K562 (cell line): ENCODE measurements at regions not wholly inside any gene's neighbourhood (a gene's known extent, or its start where the extent isn't known, plus 50 kb on each side); places are given as distances from the start of the nearest gene placed in this dataset.

Experiments used
- ATAC-seq: fragments of 200-7000 bp; cut with Tn5 transposase; 3 replicates; pipeline ENCODE4 v1.9.1; 2020; ENCODE audit warnings: moderate library complexity
- BruUV-seq: library from RNA; stranded (reverse); fragments of 400-500 nt; replicated peaks from 2 replicates; lab custom pipeline; 2021; lab: Mats Ljungman, UMichigan
- CTCF ChIA-PET: fragments of 300-600 bp; formaldehyde crosslinking; extraction: SDS; loops from one replicate; lab custom pipeline; 2021; ENCODE audit warnings: low intra/inter-chr PET ratio; lab: Yijun Ruan, JAX
- POLR2A ChIA-PET: fragments of 300-600, 350-650 bp; sonication (Branson Sonifier 250); formaldehyde crosslinking; extraction: SDS; loops from one replicate; lab custom pipeline; 2021; ENCODE audit warnings: antibody characterized with exemption, inconsistent platforms; lab: Yijun Ruan, JAX
- DNase-seq, 4 experiments: peaks; one replicate each; pipeline versions ENCODE4 v3.0.0 to v3.0.0-alpha.2; 2011 to 2018; ENCODE audit warnings: low spot score in 3 of 4, mixed read lengths in 3 of 4; ENCODE audit errors: extremely low read depth in 1 of 4
- FAIRE-seq: peaks from 2 replicates; lab custom pipeline; 2011; peaks lifted over from hg19 to GRCh38; lab: Jason Lieb, UNC
- H2AFZ ChIP-seq: 2 replicates; pipeline ENCODE4 v1.6.0; 2011; ENCODE audit warnings: low read depth, low read length, control low read depth, inconsistent platforms
- H3K27ac ChIP-seq: fragments of 200-600 bp; 3 replicates; pipeline ENCODE4 v1.8.0; 2011; ENCODE audit warnings: low read depth, mild to moderate bottlenecking, control low read depth, inconsistent platforms, low read length, moderate library complexity, mixed read lengths; ENCODE audit errors: extremely low read depth
- H3K27me3 ChIP-seq, 2 experiments: fragments of 300-600 bp in 1 of 2; 2 replicates in 1 of 2; 3 replicates in 1 of 2; pipeline versions ENCODE4 v1.6.0 to v1.8.0; 2011; ENCODE audit warnings: inconsistent platforms in 2 of 2, low read length in 2 of 2, mild to moderate bottlenecking in 1 of 2, mixed read lengths in 1 of 2, moderate library complexity in 1 of 2; ENCODE audit not compliant: control insufficient read depth in 2 of 2, insufficient read depth in 2 of 2
- H3K36me3 ChIP-seq: fragments of 300-600 bp; 3 replicates; pipeline ENCODE4 v1.8.0; 2011; ENCODE audit warnings: mild to moderate bottlenecking, low read length, inconsistent platforms; ENCODE audit not compliant: control insufficient read depth, insufficient read depth
- H3K4me1 ChIP-seq, 2 experiments: fragments of 200-600 bp in 1 of 2; replicated peaks in 1 of 2; 2 replicates in 1 of 2; 3 replicates in 1 of 2; pipeline versions ENCODE4 v1.5.1 to v1.8.0; 2011; ENCODE audit warnings: inconsistent platforms in 2 of 2, low read length in 2 of 2, mild to moderate bottlenecking in 1 of 2, mixed read lengths in 1 of 2, moderate library complexity in 1 of 2; ENCODE audit not compliant: control insufficient read depth in 2 of 2, insufficient read depth in 2 of 2
- H3K4me2 ChIP-seq: 2 replicates; pipeline ENCODE4 v1.6.1; 2011; ENCODE audit warnings: low read length, control low read depth, inconsistent platforms, mixed read lengths; ENCODE audit not compliant: insufficient read depth
- H3K4me3 ChIP-seq: fragments of 200-600 bp; sonication (generic), shearing (Covaris generic); 2 replicates; pipeline ENCODE4 v1.5.1; 2016; ENCODE audit warnings: control low read depth, inconsistent platforms
- H3K79me2 ChIP-seq: fragments of 200-600 bp; 3 replicates; pipeline ENCODE4 v1.8.0; 2011; ENCODE audit warnings: low read length, inconsistent platforms; ENCODE audit not compliant: control insufficient read depth, insufficient read depth
- H3K9ac ChIP-seq, 2 experiments: 2 replicates each; pipeline versions ENCODE4 v1.6.0 to v1.6.1; 2011; ENCODE audit warnings: low read depth in 2 of 2, low read length in 2 of 2, control low read depth in 1 of 2, inconsistent platforms in 1 of 2, mild to moderate bottlenecking in 1 of 2, mixed read lengths in 1 of 2; ENCODE audit not compliant: insufficient read depth in 1 of 2
- H3K9me1 ChIP-seq: one replicate; pipeline ENCODE4 v1.6.0; 2011; ENCODE audit warnings: inconsistent platforms, mild to moderate bottlenecking, low read length, moderate library complexity; ENCODE audit not compliant: control insufficient read depth, insufficient read depth
- H3K9me3 ChIP-seq: replicated peaks from 2 replicates; pipeline ENCODE4 v1.5.1; 2011; ENCODE audit warnings: low read depth, low read length, inconsistent platforms; ENCODE audit not compliant: control insufficient read depth, insufficient read depth
- H4K20me1 ChIP-seq: replicated peaks from 2 replicates; pipeline ENCODE4 v1.6.1; 2011; ENCODE audit warnings: low read length, inconsistent platforms, mixed read lengths; ENCODE audit not compliant: control insufficient read depth, insufficient read depth
- ADNP ChIP-seq: fragments of 200-800 bp; sonication (Bioruptor generic); IDR thresholded peaks from 2 replicates; pipeline ENCODE4 v1.6.1; 2016; ENCODE audit warnings: missing genetic modification characterization, missing compliant biosample characterization
- BCOR ChIP-seq: fragments of 450-650 bp; IDR thresholded peaks from 2 replicates; pipeline ENCODE4 v1.6.1; 2016
- CHCHD3 ChIP-seq: fragments of 250-450 bp; sonication (Bioruptor Pico); IDR thresholded peaks from 2 replicates; pipeline ENCODE4 v2.1.2; 2022; ENCODE audit warnings: mild to moderate bottlenecking
- CHD4 ChIP-seq: fragments of 200-600 bp; sonication (generic); IDR thresholded peaks from 3 replicates; pipeline ENCODE4 v1.6.1; 2012; ENCODE audit warnings: low read depth, mild to moderate bottlenecking, mixed read lengths, low read length, inconsistent platforms; ENCODE audit not compliant: insufficient read depth, insufficient replicate concordance, poor library complexity, severe bottlenecking
- FOXK1 ChIP-seq: sonication (generic); formaldehyde crosslinking; IDR thresholded peaks from 2 replicates; pipeline ENCODE4 v1.8.0; 2022; ENCODE audit warnings: missing genetic modification reagents, mild to moderate bottlenecking, borderline replicate concordance
- KDM1A ChIP-seq, 2 experiments: fragments of 450-650 bp; IDR thresholded peaks; 2 replicates each; pipeline ENCODE4 v1.6.1; 2016; ENCODE audit warnings: mild to moderate bottlenecking in 2 of 2
- NELFE ChIP-seq: IDR thresholded peaks from 2 replicates; pipeline ENCODE4 v1.6.1; 2011; ENCODE audit warnings: mild to moderate bottlenecking; ENCODE audit not compliant: insufficient read depth, insufficient read length
- RBM25 ChIP-seq: fragments of 200-400 bp; formaldehyde crosslinking; IDR thresholded peaks from 2 replicates; pipeline ENCODE4 v1.6.1; 2018; ENCODE audit warnings: low read length, low read depth, moderate library complexity; ENCODE audit not compliant: severe bottlenecking
- RCOR1 ChIP-seq, 2 experiments: IDR thresholded peaks; 2 replicates each; pipeline ENCODE4 v1.6.1; 2012; ENCODE audit warnings: low read depth in 2 of 2, low read length in 2 of 2, borderline replicate concordance in 1 of 2, improper control_type of control experiment in 1 of 2
- SMARCA4 ChIP-seq: fragments of 450-650 bp; IDR thresholded peaks from 2 replicates; pipeline ENCODE4 v1.6.1; 2016
- SNIP1 ChIP-seq: fragments of 450-650 bp; IDR thresholded peaks from 2 replicates; pipeline ENCODE4 v1.7.1; 2017; ENCODE audit warnings: low read depth, mild to moderate bottlenecking
- SRSF9 ChIP-seq: fragments of 200-400 bp; formaldehyde crosslinking; IDR thresholded peaks from 2 replicates; pipeline ENCODE4 v1.6.1; 2017; ENCODE audit warnings: low read depth, low read length, borderline replicate concordance
- ZC3H4 ChIP-seq: sonication (generic); formaldehyde crosslinking; IDR thresholded peaks from 2 replicates; pipeline ENCODE4 v1.9.0; 2021; ENCODE audit warnings: missing genetic modification reagents, borderline replicate concordance
- ZFP36 ChIP-seq: fragments of 150-350 bp; IDR thresholded peaks from 2 replicates; pipeline ENCODE4 v1.6.1; 2018; ENCODE audit warnings: low read length, low read depth; ENCODE audit not compliant: partially characterized antibody
- ZNF133 ChIP-seq: fragments of 250-450 bp; sonication (Bioruptor Pico); IDR thresholded peaks from 2 replicates; pipeline ENCODE4 v1.4.0; 2020; ENCODE audit warnings: mild to moderate bottlenecking
- ZNF444 ChIP-seq: fragments of 250-450 bp; sonication (Bioruptor Pico); IDR thresholded peaks from 2 replicates; pipeline ENCODE4 v1.4.0; 2020; ENCODE audit warnings: mild to moderate bottlenecking, moderate library complexity
- WGBS: fragments of 100-300 bp; shearing (Covaris generic); methylation state at CpG from one replicate; pipeline ENCODE4 v1.1.6; 2016; ENCODE audit warnings: low coverage, mixed read lengths; ENCODE audit not compliant: insufficient coverage; ENCODE audit errors: missing lambda C conversion rate; 5-methylcytosine and 5-hydroxymethylcytosine counted together
- in situ Hi-C: fragments of 300-500 bp; cut with MboI; formaldehyde crosslinking; loops from 4 replicates; pipeline ENCODE4 v1.15.0; 2018; ENCODE audit warnings: inconsistent platforms, mixed read lengths
- intact Hi-C: fragments of 100-400 bp; cut with micrococcal nuclease; formaldehyde crosslinking; loops from 2 replicates; pipeline ENCODE4 v1.14.2; 2022
- TF ChIP-seq, protein P1 (sequence below): fragments of 450-650 bp; IDR thresholded peaks from 2 replicates; pipeline ENCODE4 v1.6.1; 2017; ENCODE audit warnings: antibody characterized with exemption

- TF ChIP-seq RCOR1 (IDR thresholded peaks at IDR 0.05; ENCODE audit: borderline replicate concordance in 1 of 2, low read depth in 2 of 2, low read length in 2 of 2), result peak in 1 of 2 experiments; percentile 35; a peak in 1 of 4 replicates
- TF ChIP-seq, protein P1, sequence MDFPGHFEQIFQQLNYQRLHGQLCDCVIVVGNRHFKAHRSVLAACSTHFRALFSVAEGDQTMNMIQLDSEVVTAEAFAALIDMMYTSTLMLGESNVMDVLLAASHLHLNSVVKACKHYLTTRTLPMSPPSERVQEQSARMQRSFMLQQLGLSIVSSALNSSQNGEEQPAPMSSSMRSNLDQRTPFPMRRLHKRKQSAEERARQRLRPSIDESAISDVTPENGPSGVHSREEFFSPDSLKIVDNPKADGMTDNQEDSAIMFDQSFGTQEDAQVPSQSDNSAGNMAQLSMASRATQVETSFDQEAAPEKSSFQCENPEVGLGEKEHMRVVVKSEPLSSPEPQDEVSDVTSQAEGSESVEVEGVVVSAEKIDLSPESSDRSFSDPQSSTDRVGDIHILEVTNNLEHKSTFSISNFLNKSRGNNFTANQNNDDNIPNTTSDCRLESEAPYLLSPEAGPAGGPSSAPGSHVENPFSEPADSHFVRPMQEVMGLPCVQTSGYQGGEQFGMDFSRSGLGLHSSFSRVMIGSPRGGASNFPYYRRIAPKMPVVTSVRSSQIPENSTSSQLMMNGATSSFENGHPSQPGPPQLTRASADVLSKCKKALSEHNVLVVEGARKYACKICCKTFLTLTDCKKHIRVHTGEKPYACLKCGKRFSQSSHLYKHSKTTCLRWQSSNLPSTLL, result no peak
- no peak for TF ChIP-seq CHCHD3
- no peak for TF ChIP-seq ZNF444 (CRISPR knock-in tag)
- TF ChIP-seq SNIP1, result no peak
Measured at GRCh38 chr9:129501771-129502319, 119.1 kb downstream of the C9orf50 start (continued).

- no TSS peak for BruUV-seq
- no peak overlapping the region for H3K27ac ChIP-seq
- FAIRE-seq (peak; percentile 32), DNase-seq (no peak), ATAC-seq (no peak)
- intact Hi-C loops (no loop called here), in situ Hi-C loops (loop anchor here (10.0 kb wide), 1 partner anchor 104 kb away; no protein-coding TSS in a partner anchor)
- no peaks in the 10 kb centered on the region for H4K20me1 ChIP-seq
- H3K36me3 ChIP-seq, result peaks cover 13% of the 10 kb centered on the region; the same call in 2 of the 3 replicates
- H3K4me3 ChIP-seq, result no peak overlapping the region
- peaks cover 2% of the 10 kb centered on the region; the same call in 2 of the 3 replicates for H3K79me2 ChIP-seq
- no peaks in the 10 kb centered on the region for H3K9me3 ChIP-seq
- no peak overlapping the region for H2AFZ ChIP-seq
- TF ChIP-seq ZNF133 (CRISPR knock-in tag), result no peak
- TF ChIP-seq ZC3H4 (CRISPR knock-in tag), result no peak
- no peak for TF ChIP-seq SRSF9
- TF ChIP-seq ADNP (tag), result peak; percentile 80
- TF ChIP-seq BCOR, result peak; percentile 83
- no peak for TF ChIP-seq NELFE
- TF ChIP-seq ZFP36, result peak; percentile 36
- 0 out of 2 replicates have a peak, but pooled peaks have one; percentile 16 for TF ChIP-seq FOXK1
- peak in 1 of 2 experiments; percentile 52; a peak in 2 of 4 replicates for TF ChIP-seq KDM1A (IDR thresholded peaks at IDR 0.05)
- peak; percentile 84 for TF ChIP-seq RBM25
- peak; percentile 35 for TF ChIP-seq CHD4
- TF ChIP-seq SMARCA4, result no peak
- ChIA-PET POLR2A (interaction anchor here (0.6 to 2.1 kb wide), 9 partner anchors 8 to 158 kb away, joined by 3 to 7 read pairs (median 4); no protein-coding TSS in a partner anchor), CTCF (no interaction called here)
- H3K4me2 ChIP-seq, result no peak overlapping the region
- WGBS, result 85% methylated on average over 12 of the region's 12 CpGs
- H3K9ac ChIP-seq, result no peak overlapping the region; a peak in 1 of 4 replicates
- H3K9me1 ChIP-seq, result peaks cover 2% of the 10 kb centered on the region
- H3K27me3 ChIP-seq, result no peaks in the 10 kb centered on the region
- H3K4me1 ChIP-seq, result peaks cover 12 to 43% of the 10 kb centered on the region in 2 experiments; a peak in 4 of 5 replicates
Measured at GRCh38 chr9:129500863-129501770, 119.8 kb downstream of the C9orf50 start.
